GM03348 (cell line): ENCODE measurements at regions not wholly inside any gene's neighbourhood (a gene's known extent, or its start where the extent isn't known, plus 50 kb on each side); places are given as distances from the start of the nearest gene placed in this dataset.
"Not testable (repeated sequence)": the region's sequence is repeated elsewhere in the genome, so short reads cannot be mapped to it uniquely, and the experiment has no call there.

Experiments
- DNase-seq: peaks from one replicate; pipeline ENCODE4 v3.0.0; 2012; ENCODE audit warnings: low spot score

DNA sequence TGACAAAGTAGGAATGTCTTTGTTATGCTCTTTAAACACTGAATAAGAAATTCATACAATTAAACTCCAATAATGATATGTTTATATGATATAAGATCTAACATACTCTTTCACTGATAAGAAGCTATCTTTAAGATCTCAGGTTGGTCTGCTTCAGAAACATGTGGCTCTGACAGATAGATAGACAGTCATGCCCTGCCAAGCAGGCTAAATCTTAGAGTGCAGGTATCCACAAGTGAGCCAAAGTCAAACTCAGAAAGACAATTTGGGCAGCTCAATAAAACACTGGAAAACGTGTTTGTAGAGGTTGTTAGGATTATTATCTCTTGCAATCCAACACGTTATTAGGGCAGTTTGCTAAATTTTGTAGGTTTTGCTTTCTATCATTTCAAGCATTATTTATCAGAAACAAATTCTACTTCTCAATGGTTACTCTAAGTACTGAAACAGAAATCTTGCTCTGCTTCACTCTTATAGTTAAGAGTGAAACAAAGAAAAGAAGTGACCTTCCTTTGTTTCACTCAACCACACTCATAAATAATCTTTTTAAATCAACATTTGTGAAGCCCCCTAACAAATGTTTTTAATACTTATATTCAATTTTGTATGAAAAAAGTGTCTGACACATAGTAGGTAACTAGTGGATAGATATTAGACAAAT, 1255.6 kb downstream of the DIAPH3 start:
- DNase-seq: no peak

DNA sequence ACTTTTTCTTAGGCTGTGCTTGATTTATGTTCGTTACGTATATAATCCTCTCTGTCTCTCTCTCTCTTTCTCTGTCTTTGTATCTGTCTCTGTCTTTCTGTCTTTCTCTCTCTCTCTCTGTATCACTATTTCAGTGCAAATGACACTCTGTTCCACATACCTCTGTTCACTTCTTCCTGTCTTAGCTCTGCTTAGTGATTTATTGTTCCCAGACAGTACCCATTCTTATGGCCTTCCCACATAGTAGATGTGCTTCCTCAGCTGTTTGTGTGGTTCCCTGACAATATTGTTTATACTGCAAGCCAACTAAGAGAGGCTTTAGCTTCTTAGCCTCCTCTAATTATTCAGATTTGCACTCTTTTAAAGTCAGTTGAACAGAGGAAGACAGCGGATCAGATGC, 1244.2 kb downstream of the DIAPH3 start:
- DNase-seq: no peak

DNA sequence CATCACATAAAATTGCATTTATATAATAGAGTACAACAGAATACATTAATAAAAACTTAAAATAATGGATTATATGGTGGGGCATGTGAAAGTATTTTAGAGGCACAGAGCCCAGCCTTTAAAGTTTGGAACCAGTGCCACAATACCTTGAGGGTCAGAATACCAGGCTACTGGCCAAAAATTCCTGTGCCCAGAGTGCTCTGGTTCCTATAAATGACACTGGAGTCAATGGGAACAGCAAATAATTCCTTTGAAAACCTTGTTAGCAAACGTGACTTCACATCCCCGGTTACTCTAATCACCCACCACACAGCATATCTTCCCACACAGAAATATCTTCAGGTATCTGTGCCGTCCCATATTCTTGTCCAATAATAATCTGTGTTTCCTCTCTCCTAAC, 1242.6 kb downstream of the DIAPH3 start:
- DNase-seq: no peak

DNA sequence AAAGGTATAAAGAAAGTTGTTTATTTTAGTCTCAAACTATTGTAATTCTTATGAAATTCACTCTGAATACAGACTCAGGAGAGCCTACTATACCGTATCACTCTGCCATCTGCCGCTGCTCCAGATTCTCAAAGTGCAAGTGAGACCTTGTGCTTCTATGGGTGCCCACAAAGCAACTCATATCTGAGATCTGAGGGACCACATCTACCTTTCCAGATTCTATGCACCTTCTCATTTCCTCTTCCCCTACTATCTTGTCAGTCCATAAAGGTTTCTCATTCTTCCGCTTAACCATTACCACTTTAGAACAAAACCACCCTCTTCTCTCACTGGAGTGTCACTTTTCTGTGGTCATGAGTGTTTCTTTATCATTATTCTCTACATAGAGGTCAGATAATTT, 1236.9 kb downstream of the DIAPH3 start:
- DNase-seq: no peak

DNA sequence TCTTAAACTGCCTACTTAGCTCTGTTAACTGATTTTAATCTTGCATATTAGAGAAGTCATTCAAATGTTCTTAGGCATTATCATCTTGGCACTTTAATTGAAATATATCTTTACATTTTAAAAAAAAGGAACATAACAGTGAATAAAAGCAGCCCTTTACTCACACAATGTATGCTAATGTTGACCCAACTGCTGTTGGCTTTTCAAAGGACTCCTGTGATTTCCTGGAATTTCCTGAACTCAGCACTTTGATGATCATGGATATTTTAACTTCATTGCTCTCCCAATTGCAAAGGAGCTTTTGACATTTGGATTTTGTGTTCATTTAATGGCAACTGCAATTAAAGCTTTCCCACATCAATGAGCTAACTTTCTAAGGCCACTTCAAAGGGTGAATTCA, 1230.3 kb downstream of the DIAPH3 start:
- DNase-seq: no peak

DNA sequence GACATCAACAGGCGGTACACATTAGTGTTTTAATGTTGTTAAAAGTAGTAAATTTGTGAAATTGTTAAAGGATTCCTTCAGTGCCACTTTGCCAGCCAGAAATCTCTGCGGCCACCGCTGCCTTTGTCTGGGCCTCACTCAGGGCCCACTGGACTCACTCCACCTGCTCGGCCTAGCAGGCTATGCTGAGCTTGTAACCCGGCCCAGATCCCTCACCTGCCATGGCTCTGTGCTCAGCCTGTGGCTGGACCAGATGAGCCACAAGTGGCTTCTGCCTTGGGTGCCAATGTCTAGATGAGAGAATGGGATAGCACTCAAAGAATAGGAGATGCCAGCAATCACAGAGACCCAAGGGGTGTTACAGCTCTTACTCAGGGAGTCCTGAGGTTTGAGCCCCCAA, 1228.0 kb downstream of the DIAPH3 start:
- no peak for DNase-seq

DNA sequence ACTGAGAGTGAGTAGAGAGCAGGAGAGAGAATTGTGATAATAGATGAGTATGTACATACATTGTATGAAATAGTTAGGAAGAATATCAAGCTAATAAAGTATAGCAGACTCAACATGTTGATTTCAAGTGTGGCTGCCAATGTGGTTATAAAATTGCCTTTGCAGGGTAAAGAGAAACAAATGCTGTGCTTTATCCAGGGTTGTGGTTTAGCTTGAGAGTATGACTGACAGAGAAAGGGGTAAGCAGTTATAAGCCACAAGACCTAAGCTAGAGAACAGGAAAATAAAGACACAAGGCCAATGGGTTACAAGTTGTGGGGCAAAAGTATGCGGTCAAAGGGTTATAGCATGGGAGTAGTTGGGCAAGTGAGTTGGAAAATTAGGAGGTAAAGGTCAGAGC, 1217.5 kb downstream of the DIAPH3 start:
- no peak for DNase-seq

DNA sequence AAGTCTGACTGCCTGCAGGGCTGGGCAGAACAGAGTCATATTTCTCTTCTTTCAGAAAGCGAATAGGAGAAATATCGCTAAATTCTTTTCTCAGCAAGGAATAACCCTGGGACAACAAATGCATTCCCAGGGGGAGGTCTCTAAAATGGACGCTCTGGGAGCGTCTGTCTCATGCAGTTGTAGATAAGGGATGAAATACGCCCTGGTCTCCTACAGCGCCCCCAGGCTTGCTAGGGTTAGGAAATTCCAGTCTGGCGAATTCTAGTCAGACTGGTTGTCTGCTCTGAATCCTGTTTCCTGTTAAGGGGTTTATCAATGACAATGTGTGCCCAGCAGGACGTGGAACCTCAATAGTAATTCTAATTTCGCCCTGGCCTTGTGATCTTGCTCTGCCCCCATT, 1214.1 kb downstream of the DIAPH3 start:
- DNase-seq: no peak

DNA sequence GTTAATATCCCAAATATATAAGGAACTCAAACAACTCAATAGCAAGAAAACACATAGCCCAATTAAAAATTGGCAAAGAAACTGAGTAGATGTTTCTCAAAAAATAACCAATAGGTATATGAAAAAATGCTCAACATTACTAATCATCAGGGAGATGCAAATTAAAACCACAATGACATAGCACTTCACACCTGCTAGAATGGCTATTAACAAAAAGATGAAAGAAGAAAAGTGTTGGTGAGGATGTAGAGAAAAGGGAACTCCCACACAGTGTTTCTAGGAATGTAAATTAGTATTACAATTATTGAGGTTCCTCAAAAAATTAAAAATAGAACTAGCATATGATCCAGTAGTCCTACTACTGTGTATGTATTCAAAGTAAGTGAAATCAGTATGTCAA, 1212.8 kb downstream of the DIAPH3 start:
- DNase-seq: no peak

DNA sequence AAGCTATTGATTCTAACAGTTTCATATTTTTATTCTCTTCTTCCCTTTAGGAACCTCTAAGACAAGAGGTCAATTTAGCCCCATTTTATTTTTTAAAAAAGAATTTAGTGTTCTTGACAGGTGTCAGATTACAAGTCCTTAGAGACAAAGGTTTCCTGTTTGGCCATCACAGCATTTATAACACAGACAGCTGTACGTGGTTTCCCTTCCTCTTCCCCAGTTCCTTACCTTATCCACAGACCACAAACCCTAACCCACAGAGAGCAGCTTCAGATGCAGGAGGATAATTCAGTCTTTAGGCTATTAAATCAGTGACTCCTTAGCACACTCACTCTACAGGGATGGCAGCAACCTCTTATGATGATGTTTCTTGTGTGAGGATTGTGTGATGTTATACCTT, 1210.1 kb downstream of the DIAPH3 start:
- DNase-seq: no peak

DNA sequence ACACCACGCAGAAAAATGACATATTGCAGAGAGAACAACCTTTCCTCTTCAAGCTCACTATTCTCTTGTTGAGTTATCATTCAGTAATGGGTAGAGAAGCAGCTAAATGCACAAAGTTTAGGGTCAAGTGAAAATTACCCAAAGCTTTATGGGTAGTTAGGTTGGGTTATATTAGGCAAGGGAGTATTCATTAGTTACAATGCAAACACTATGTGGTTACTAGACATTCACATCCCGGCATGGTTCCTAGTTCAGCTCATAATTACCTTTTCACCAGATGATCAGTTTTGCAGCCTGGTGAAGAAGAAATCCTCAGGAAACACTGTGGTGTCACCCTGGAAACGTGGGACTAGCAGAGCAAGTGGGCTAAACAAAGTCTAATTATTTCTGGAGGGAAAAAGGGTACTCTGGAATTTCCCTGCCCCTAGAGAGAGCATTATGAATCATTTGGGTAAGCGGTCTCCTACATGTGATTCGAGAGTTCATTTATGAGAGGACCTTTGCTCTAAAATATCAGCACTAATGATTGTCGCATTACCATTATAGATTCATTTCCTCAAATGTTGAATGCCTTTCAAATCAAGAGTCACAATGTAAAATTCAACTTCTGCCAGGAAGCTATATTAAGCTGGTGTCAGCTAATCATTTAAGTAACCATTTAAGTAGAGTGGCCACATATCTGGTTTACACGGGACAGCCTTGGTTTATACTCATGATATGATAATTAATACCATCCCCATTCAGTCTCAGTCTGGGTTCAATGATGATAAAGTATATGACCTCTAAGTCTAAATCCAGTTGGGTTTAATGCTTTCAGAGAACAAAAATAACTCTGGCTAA, 1208.0 kb downstream of the DIAPH3 start:
- no peak for DNase-seq

DNA sequence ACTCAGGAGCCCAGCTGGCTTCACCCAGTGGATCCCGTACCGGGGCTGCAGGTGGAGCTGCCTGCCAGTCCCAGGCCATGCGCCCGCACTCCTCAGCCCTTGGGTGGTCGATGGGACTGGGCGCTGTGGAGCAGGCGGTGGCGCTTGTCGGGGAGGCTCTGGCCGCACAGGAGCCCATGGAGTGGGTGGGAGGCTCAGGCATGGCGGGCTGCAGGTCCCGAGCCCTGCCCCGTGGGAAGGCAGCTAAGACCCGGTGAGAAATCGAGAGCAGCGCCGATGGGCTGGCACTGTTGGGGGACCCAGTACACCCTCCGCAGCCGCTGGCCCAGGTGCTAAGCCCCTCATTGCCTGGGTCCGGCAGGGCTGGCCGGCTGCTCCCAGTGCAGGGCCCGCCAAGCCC, 1205.6 kb downstream of the DIAPH3 start:
- DNase-seq: not testable (repeated sequence)

DNA sequence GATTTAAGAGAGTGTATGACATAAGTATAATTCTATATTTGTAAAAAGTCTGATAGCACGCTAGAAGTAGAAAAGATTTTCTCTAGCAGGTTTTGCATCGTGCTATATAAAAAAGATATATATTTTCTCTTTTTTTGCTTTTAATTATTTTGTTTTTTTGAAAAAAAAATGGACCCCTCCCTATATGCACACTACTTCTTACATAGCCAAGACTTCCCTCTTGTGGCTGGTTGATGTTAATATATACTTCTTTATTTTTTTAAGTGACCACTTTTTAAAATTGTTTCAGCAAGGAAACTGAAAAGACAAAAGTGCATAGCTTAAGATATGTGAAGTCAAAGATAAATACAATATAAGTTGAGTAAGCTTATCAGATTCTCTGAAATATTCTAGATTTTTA, 1202.8 kb downstream of the DIAPH3 start:
- DNase-seq: no peak

DNA sequence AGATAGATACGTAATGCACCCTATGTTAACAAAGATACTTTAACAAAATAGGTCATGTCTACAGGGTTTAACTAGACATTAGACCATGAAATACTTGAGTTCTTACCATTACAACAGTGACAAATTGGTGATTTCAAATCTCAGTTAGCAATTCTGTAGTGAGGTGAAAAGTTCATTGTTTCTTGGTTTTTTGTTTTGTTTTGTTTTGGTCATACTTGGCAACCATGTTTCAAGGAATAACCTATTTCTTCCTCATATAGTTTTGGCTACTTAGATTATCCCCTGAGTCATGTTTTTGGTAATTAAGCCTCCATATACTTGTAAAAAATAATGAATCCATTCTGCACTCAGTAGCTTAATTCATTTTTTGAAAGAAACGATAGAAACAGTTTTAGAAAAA, 1200.4 kb downstream of the DIAPH3 start:
- no peak for DNase-seq

DNA sequence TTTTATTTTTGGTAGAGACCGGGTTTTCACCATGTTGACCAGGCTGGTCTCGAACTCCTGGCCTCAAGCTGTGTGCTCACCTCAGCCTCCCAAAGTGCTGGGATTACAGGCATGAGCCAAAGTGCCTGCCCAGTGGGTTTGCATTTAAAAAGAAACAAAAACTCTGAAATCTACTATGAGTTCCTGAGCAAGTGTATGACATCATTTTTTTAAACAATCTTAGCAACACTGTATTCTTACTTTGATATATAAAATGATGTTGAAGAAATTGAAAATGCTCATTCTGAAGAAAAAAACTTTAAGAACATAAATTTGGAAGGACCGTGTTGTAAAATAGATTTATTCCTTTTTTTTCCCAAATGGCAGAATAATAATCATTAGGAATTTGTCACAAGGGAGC, 1199.7 kb downstream of the DIAPH3 start:
- no peak for DNase-seq

DNA sequence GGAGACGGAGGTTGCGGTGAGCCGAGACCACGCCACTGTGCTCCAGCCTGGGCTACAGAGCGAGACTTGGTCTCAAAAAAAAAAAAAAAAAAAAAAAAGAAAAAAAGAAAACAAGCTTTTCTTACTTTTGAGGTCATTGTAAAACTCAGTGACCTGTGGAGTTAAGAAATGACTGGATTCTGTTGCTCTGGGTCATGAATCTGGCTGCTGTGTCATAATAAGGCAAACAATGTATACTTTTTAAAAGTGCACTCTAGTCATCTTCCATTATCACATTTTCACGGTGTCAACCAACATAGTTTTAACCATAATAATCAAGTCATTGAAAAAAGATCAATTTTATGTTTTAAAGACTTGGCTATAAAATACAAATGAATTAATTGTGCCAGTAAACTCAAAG, 1186.6 kb downstream of the DIAPH3 start:
- DNase-seq: no peak

DNA sequence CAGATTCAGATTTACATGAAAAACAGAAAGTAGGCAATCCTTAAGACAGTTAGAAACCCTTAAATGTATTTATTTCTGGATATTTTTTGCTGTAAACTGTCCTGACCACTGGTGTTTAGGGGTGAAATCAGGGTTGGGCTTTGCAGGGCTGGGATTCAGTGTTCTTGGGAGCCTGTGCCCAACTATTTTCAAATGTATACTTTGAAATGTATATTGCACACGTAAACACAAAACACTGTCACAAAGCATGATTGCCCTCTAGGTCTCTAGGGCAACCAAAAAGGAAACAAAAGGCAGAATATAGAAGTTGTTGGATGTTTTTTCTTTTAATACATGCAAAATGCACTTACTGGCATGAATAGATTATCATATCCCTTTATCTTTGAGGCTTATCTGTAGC, 1185.4 kb downstream of the DIAPH3 start:
- DNase-seq: no peak

DNA sequence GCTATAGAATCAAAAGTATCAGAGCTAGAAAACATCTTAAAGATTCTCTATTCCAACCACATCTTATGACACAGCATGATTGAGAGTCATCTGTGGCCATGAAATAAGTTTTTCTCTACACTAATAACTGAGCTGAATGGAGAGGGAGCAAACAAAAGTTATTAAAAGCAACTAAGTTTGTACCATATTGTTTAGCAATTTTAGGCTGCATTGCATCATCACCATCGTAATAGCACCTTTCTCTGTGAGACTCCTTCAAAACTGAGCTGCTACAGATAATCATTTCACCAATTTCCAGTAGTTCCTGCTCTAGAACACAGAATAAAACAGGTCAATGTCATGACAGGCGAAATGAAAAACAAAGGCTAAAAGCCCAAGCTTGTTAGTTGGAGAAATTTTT, 1183.9 kb downstream of the DIAPH3 start:
- DNase-seq: no peak

DNA sequence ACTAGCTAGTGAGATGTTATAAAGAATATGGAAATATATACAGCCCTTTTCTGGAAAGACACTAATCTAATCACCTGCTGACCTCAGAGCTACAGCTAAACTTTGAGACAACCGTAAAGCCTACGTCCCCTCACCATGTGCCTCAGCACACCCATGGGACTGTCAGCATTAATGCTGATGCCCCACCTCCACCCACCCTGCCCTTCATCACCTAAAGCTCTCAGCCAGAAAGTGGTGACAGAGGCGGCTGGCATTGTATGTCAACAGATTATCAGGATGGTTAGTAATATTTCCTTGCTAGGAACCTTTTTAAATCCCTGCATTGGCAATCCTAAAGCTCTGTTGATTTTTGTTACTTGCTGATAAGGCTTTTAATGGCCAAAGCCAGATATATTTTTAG, 1177.9 kb downstream of the DIAPH3 start:
- DNase-seq: no peak

DNA sequence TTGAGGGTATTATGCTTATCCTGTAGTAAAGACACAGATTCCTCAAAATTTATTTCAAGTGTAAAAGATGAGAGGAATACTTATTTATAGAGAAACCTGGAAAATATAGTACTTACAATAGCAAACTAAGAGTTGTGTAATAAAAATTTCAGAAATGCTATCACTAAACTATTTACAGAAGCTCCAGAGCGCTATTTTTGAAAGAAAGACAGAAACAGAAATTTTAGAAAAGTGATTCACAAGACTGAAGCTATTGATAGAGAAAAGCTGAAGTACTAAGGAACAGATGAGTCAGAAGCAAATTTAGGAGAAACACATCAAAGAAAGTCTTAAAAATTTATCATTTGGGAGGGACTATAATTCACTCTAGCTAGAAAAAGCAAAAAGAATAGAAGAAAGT, 1174.2 kb downstream of the DIAPH3 start:
- no peak for DNase-seq

DNA sequence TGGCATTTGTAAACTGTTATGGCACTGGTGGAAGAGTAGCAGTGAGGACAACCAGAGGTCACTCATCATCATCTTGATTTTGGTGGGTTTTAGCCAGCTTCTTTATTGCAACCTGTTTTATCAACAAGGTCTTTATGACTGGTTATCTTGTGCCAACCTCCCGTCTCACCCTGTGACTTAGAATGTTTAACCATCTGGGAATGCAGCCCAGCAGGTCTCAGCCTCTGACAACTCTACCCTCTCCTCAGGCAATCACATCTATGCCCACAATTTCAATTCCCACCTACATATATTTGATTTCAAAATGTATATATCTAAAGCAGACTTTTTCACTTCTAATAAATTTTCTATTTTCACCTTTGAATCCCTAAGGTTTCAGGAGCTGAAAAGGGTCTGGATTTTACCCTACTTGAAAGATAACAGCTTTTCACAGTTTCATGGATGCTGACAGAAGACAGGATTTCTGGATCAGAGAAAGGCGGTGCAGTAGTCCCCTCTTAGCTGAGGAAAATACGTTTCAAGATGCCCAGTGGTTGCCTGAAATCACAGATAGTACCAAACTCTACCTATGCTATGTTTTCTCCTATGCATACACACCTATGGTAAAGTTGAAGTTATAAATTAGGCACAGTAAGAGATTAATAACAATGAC, 1171.8 kb downstream of the DIAPH3 start:
- DNase-seq: no peak

DNA sequence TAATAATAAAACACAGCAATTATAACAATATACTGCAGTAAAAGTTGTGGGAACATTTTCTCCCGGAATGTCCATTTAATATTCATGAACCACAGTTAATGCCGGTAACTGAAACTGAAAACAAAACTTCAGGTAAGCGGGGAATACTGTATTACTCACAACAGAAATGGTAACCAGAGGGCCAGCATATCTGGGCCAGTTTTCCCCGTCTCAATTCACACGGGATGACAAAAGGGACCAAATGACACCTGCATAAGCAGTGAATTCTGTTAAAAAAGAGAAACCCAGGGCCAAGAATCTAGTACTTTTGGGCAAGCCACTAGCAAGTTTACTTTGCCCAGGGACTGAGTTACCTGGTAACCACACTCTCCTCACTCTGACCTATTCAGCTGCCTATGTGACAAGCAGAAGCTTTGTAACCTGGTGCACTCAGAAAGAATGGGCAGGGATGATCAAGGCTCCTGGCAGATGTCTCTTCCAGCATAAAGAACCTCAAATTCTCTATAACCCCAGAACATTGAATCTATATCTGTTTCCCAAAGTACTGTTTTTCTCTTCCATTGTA, 1171.2 kb downstream of the DIAPH3 start:
- no peak for DNase-seq

DNA sequence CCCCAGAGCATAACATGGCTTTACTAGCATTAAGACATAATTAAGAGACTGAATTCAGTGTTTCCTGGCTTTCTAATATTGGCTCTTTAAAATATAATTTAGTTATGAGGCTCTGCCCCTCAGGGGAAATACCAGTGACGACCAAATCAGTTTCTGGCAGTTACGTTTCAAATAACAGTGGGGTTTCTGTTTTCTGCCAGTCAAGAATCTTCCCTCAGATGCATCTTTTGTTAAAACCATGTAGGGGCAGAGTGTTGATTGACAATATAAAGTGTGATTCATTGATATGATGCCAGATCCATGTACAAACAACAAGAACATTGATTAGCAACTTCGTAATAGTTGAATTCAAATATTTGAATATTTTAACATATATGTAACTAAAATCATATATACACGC, 1169.7 kb downstream of the DIAPH3 start:
- DNase-seq: no peak
